Common myeloid progenitor, CD34-positive (primary cell): ENCODE measurements at regions not wholly inside any gene's neighbourhood (a gene's known extent, or its start where the extent isn't known, plus 50 kb on each side); places are given as distances from the start of the nearest gene placed in this dataset.

ENCODE experiments used
- CTCF ChIA-PET: fragments of 350-600 bp; sonication (Branson Sonifier 250); formaldehyde crosslinking; loops from one replicate; lab custom pipeline; 2021; ENCODE audit warnings: antibody characterized with exemption; lab: Charles Lee
- POLR2A ChIA-PET: fragments of 350-600 bp; sonication (Branson Sonifier 250); formaldehyde crosslinking; loops from one replicate; lab custom pipeline; 2021; ENCODE audit warnings: antibody characterized with exemption; lab: Charles Lee
- DNase-seq, 3 donors: peaks; one replicate each; pipeline versions ENCODE4 v3.0.0 to v3.0.0-alpha.2; 2013
- H3K27ac ChIP-seq, 2 experiments: 1 replicate in 1 of 2; 2 replicates in 1 of 2; pipeline ENCODE4 v1.7.0; 2013; ENCODE audit warnings: inconsistent platforms in 2 of 2, low read length in 2 of 2, mild to moderate bottlenecking in 2 of 2, low read depth in 1 of 2, moderate library complexity in 1 of 2; ENCODE audit not compliant: severe bottlenecking in 2 of 2, insufficient read depth in 1 of 2, poor library complexity in 1 of 2
- H3K27me3 ChIP-seq, 5 experiments: replicated peaks in 2 of 5; 1 replicate in 3 of 5; 2 replicates in 2 of 5; pipeline versions ENCODE4 v1.6.1 to v1.7.0; 2013; ENCODE audit warnings: low read length in 4 of 5, mild to moderate bottlenecking in 2 of 5, moderate library complexity in 2 of 5, inconsistent platforms in 1 of 5; ENCODE audit not compliant: insufficient read depth in 5 of 5, control insufficient read depth in 4 of 5
- H3K36me3 ChIP-seq, 4 experiments: 1 replicate in 2 of 4; 2 replicates in 2 of 4; pipeline versions ENCODE4 v1.6.1 to v1.7.0; 2013; ENCODE audit warnings: low read length in 3 of 4, control low read depth in 1 of 4, mild to moderate bottlenecking in 1 of 4; ENCODE audit not compliant: control insufficient read depth in 4 of 4, insufficient read depth in 4 of 4
- H3K4me1 ChIP-seq, 4 experiments: 1 replicate in 3 of 4; 2 replicates in 1 of 4; pipeline versions ENCODE4 v1.6.1 to v1.7.1; 2013; ENCODE audit warnings: low read length in 3 of 4, mild to moderate bottlenecking in 3 of 4, control low read depth in 1 of 4, inconsistent platforms in 1 of 4, moderate library complexity in 1 of 4; ENCODE audit not compliant: control insufficient read depth in 4 of 4, insufficient read depth in 4 of 4; ENCODE audit errors: control extremely low read depth in 1 of 4
- H3K4me3 ChIP-seq, 7 experiments: 1 replicate in 4 of 7; 2 replicates in 3 of 7; pipeline versions ENCODE4 v1.5.1 to v1.7.0; 2013; ENCODE audit warnings: mild to moderate bottlenecking in 7 of 7, low read length in 6 of 7, moderate library complexity in 6 of 7, inconsistent platforms in 2 of 7, low read depth in 2 of 7, control low read depth in 1 of 7; ENCODE audit not compliant: insufficient read depth in 4 of 7, control insufficient read depth in 1 of 7; ENCODE audit errors: extremely low read depth in 1 of 7
- H3K9me3 ChIP-seq, 5 experiments: 1 replicate in 4 of 5; 2 replicates in 1 of 5; pipeline versions ENCODE4 v1.6.1 to v1.7.1; 2013; ENCODE audit warnings: low read length in 4 of 5, mild to moderate bottlenecking in 2 of 5, inconsistent platforms in 1 of 5, low read depth in 1 of 5, moderate library complexity in 1 of 5; ENCODE audit not compliant: control insufficient read depth in 4 of 5, insufficient read depth in 2 of 5; ENCODE audit errors: control extremely low read depth in 1 of 5
- WGBS: methylation state at CpG from one replicate; pipeline ENCODE4 v1.1.5; 2013; ENCODE audit not compliant: insufficient coverage; 5-methylcytosine and 5-hydroxymethylcytosine counted together

DNA sequence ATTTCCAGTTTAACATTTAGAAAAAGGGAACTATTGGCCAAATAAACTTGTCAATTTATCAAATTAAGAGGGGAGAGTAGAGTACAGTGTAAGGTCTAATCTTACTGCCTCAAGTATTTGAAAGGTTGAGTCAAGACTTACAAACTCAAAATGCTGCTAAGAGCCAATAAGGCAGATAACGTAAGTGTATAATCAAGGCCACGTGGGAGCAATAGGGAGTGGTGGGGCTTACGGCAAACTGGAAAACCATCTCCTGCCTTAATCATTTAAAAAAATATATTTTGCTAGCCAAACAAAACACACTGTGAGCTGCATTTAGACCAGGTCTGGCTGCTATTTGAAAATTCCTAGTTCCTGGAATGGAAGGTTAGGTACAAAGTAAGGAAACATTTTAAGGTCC lies 107.3 kb upstream of the FRMD4B start:
- Histone ChIP-seq H3K4me3 (no peak overlapping the region), H3K9me3 (no peaks in the 10 kb centered on the region), H3K4me1 (peaks cover 0 to 19% (median 6%) of the 10 kb centered on the region in 4 experiments), H3K36me3 (no peaks in the 10 kb centered on the region), H3K27ac (no peak overlapping the region), H3K27me3 (no peaks in the 10 kb centered on the region)
- no peak for DNase-seq
- ChIA-PET POLR2A (no interaction called here), CTCF (no interaction called here)
- whole genome bisulfite sequencing = 100% methylated on average over 3 of the region's 3 CpGs

DNA sequence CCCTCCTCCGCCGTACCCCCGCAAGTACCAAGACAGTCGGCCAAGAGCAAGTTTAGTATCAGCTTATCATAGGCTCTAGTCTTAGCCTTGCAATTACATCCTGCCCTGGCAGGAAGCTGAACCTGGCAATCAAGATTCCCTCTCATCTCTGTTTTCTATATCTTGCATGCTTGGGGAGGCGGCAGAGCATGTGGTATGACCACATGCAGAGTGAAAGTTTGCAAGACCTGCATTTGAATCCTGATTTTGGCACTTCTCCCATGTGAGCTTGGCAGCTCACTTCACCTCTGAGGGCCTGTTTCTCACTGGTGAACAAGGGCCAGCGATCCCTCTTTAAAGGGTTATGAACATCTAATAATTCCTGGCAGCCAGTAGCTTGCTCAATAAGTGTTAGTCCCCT lies 106.1 kb upstream of the FRMD4B start:
- CTCF ChIA-PET = interaction anchor here (0.8 to 1.1 kb wide), 3 partner anchors 9 to 20 kb away, joined by 3 read pairs; no protein-coding TSS in a partner anchor
- POLR2A ChIA-PET = interaction anchor here (0.6 kb wide), 1 partner anchor 82 kb away, joined by 3 read pairs; no protein-coding TSS in a partner anchor
- peaks cover 0 to 19% (median 6%) of the 10 kb centered on the region in 4 experiments for H3K4me1 ChIP-seq
- no peaks in the 10 kb centered on the region for H3K9me3 ChIP-seq
- WGBS = 75% methylated on average over 4 of the region's 6 CpGs
- H3K27me3 ChIP-seq = no peaks in the 10 kb centered on the region
- DNase-seq = peak; percentile 4 to 50 (median 34)
- H3K4me3 ChIP-seq = no peak overlapping the region
- no peak overlapping the region for H3K27ac ChIP-seq
- H3K36me3 ChIP-seq = no peaks in the 10 kb centered on the region

DNA sequence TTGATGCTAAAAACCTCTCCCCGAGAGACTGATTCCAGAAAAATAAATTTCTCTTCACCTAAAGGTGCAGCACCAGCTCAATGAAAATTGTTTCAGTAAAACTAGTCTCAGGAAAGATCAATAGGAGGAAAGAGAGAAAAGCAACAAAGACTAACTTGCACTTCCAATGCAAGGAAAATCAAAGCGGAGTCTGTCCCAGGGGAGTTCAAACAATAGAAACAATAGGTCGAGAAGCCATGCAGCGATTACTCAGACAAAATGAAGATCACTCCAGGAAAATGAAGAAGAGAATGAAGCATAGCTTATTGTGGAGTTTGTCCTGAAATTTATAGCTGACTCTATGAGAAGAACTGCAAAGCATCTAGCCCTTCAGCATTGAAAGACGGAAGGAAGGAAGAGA lies 105.1 kb upstream of the FRMD4B start:
- WGBS = 96% methylated on average over 3 of the region's 5 CpGs
- CTCF ChIA-PET = interaction anchor here (1.0 kb wide), 1 partner anchor 28 kb away, joined by 3 read pairs; no protein-coding TSS in a partner anchor
- H3K9me3 ChIP-seq = no peaks in the 10 kb centered on the region
- POLR2A ChIA-PET = interaction anchor here (0.5 to 0.9 kb wide), 2 partner anchors 8 to 213 kb away, joined by 4 read pairs; no protein-coding TSS in a partner anchor
- no peaks in the 10 kb centered on the region for H3K36me3 ChIP-seq
- no peaks in the 10 kb centered on the region for H3K27me3 ChIP-seq
- no peak overlapping the region for H3K27ac ChIP-seq
- peaks cover 0 to 19% (median 6%) of the 10 kb centered on the region in 4 experiments for H3K4me1 ChIP-seq
- DNase-seq = no peak
- H3K4me3 ChIP-seq = no peak overlapping the region

DNA sequence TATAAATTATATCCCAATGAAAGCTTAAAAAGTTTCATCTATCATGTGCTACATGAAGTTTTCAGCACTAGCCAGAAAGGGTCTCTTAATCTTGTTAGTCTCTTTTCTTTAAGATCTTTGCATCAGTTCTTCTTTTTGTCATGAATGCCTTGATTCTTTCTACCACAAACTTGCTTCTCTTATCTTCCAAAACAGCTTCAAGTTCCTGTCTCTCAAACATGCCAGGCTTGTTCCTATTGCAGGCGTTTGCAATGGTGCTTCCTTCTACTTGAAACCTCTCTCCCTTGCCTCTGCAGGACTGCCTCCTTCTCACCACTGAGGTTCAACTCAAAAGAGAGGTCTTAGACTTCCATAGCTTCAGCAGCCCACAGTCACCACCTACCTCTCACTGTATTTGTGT lies 104.3 kb upstream of the FRMD4B start:
- ChIA-PET CTCF (interaction anchor here (1.0 kb wide), 1 partner anchor 70 kb away, joined by 3 read pairs; no protein-coding TSS in a partner anchor), POLR2A (interaction anchor here (0.6 to 0.9 kb wide), 3 partner anchors 8 to 1254 kb away, joined by 3 to 4 read pairs (median 3); no protein-coding TSS in a partner anchor)
- Histone ChIP-seq H3K4me3 (no peak overlapping the region), H3K36me3 (no peaks in the 10 kb centered on the region), H3K4me1 (peaks cover 0 to 19% (median 6%) of the 10 kb centered on the region in 4 experiments), H3K27ac (no peak overlapping the region), H3K9me3 (peaks cover 0 to 3% (median 0%) of the 10 kb centered on the region in 5 experiments), H3K27me3 (no peaks in the 10 kb centered on the region)
- WGBS = 0% methylated on average over 1 of the region's 1 CpG
- peak; percentile 48 to 92 (median 86) for DNase-seq

DNA sequence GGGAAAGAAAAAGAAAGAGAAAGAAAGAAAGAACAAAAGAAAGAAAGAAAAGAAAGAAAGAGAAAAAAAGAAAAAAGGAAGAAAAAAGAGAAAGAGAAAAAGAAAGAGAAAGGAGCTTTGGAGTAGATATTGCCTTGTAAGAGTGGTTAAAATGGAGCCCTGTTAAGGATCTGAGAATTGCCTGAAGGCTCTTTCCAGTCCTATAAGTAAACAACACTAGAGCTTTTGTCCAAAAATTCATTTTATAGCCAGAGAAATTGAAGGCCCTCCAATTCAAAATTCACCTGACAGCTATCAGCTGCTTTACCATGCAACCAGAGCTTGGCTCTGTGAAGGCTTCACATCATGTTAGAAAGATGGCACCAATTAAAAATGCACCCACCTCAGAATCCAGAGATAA lies 102.1 kb upstream of the FRMD4B start:
- ChIA-PET POLR2A (no interaction called here), CTCF (interaction anchor here (1.8 kb wide), 1 partner anchor 9 kb away, joined by 4 read pairs; no protein-coding TSS in a partner anchor)
- Histone ChIP-seq H3K36me3 (no peaks in the 10 kb centered on the region), H3K27ac (no peak overlapping the region), H3K4me3 (no peak overlapping the region), H3K9me3 (peaks cover 0 to 12% (median 0%) of the 10 kb centered on the region in 5 experiments), H3K27me3 (no peaks in the 10 kb centered on the region), H3K4me1 (peaks cover 0 to 14% (median 6%) of the 10 kb centered on the region in 4 experiments)
- no peak for DNase-seq

DNA sequence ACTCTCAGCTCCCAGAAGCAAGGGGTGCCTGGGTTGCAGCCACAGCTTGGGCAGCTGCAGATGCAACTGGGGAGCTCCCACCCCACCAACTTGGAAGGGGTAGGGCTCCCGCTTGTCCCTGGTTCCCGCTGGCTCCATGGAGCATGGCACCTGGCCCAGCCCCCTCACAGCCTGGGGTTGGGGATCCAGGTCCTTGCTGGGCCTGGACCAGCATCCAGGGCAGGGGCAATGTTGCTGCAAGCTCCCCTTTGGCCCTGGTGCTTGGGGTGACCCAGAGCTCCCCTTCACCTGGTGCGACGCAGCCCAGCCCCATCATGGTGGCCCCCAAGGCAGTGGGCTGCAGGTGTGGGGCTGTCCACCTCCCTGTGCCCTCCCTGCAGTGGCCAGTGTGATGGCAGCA lies 99.6 kb upstream of the FRMD4B start:
- WGBS = 100% methylated on average over 2 of the region's 4 CpGs
- CTCF ChIA-PET = no interaction called here
- POLR2A ChIA-PET = no interaction called here
- no peak overlapping the region for H3K27ac ChIP-seq
- no peak overlapping the region for H3K4me3 ChIP-seq
- H3K36me3 ChIP-seq = no peaks in the 10 kb centered on the region
- H3K27me3 ChIP-seq = no peaks in the 10 kb centered on the region
- peaks cover 0 to 9% (median 4%) of the 10 kb centered on the region in 4 experiments for H3K4me1 ChIP-seq
- DNase-seq = no peak
- H3K9me3 ChIP-seq = peaks cover 0 to 12% (median 0%) of the 10 kb centered on the region in 5 experiments

DNA sequence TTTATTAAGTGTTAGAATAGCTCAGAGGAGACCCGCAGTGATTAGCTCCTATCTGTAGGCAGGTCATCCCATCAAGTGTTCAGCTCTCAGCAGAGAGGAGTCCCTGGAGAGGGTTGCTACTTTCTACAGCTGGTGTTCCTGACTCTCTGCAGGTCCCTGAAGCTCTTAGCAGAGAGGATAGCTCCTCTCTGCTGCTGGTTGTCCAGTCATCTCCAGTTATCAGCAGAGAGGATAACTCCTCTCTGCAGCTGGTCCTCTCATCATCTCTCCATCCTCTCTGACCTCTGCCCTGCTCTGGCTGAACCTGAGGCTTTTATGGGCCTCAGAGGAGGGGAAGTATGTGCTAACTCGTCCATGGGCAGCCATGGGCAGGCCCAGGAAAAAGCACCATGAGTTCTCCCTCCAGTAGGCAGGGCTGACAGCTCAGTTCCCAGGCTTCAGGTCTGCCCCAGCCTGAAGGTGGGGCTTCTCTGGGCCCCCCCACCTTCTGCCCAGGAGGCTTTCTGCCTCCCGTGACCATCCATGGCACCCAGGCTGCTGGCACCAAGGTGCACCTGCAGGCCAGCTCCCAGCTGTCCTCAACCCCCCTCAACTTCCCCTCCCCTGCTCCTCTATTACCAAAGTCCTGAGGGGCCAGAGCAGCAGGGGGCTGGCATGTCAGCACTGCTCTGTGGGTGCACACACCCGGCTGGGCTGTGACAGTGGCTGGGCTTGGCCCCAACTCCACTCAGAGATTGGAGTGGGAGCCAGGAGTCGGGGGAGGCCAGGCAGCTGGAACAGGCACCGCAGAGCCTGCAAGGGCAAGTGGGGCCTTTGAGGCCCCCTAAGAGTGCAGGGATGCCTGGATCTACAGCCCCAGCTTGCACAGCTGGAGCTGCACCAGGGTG lies 98.9 kb upstream of the FRMD4B start:
- no peak overlapping the region for H3K4me3 ChIP-seq
- H3K9me3 ChIP-seq = peaks cover 0 to 12% (median 0%) of the 10 kb centered on the region in 5 experiments
- H3K4me1 ChIP-seq = peaks cover 0 to 2% (median under 1%) of the 10 kb centered on the region in 4 experiments
- no peak overlapping the region for H3K27ac ChIP-seq
- ChIA-PET POLR2A (no interaction called here), CTCF (no interaction called here)
- no peaks in the 10 kb centered on the region for H3K36me3 ChIP-seq
- no peak for DNase-seq
- WGBS = 96% methylated on average over 6 of the region's 6 CpGs
- no peaks in the 10 kb centered on the region for H3K27me3 ChIP-seq
